NAMALWA (cell line): ENCODE measurements at regions not wholly inside any gene's neighbourhood (a gene's known extent, or its start where the extent isn't known, plus 50 kb on each side); places are given as distances from the start of the nearest gene placed in this dataset.

ENCODE experiments used
- DNase-seq: peaks from one replicate; pipeline ENCODE4 v3.0.0-alpha.2; 2015; ENCODE audit warnings: low spot score

- DNase-seq, result no peak
These were observed 1117.0 kb upstream of the PHF14 start for GRCh38 chr7:9856668-9857067.

GRCh38 chr7:9863545-9863944 is 1110.1 kb upstream of the PHF14 start:
- no peak for DNase-seq

- DNase-seq, result no peak
These were observed 1104.5 kb upstream of the PHF14 start for GRCh38 chr7:9869151-9869550.

- no peak for DNase-seq
These were observed 1104.1 kb upstream of the PHF14 start for GRCh38 chr7:9869566-9869965.

GRCh38 chr7:9870674-9871073 is 1103.0 kb upstream of the PHF14 start:
- no peak for DNase-seq

- no peak for DNase-seq
These were observed 1099.5 kb upstream of the PHF14 start for GRCh38 chr7:9874182-9874581.

GRCh38 chr7:9876053-9876452 is 1097.6 kb upstream of the PHF14 start:
- DNase-seq, result no peak

GRCh38 chr7:9889554-9889953 is 1084.1 kb upstream of the PHF14 start:
- no peak for DNase-seq

- DNase-seq, result no peak
These were observed 1083.6 kb upstream of the PHF14 start for GRCh38 chr7:9890092-9890491.

- no peak for DNase-seq
These were observed 1082.6 kb upstream of the PHF14 start for GRCh38 chr7:9891056-9891455.

- no peak for DNase-seq
These were observed 1073.3 kb upstream of the PHF14 start for GRCh38 chr7:9900339-9900738.

GRCh38 chr7:9921326-9921725 is 1052.3 kb upstream of the PHF14 start:
- DNase-seq, result no peak

GRCh38 chr7:9937944-9938631 is 1035.6 kb upstream of the PHF14 start:
- no peak for DNase-seq

- DNase-seq, result no peak
These were observed 1034.5 kb upstream of the PHF14 start for GRCh38 chr7:9939176-9939575.

- no peak for DNase-seq
These were observed 1028.5 kb upstream of the PHF14 start for GRCh38 chr7:9945131-9945530.

- no peak for DNase-seq
These were observed 1027.8 kb upstream of the PHF14 start for GRCh38 chr7:9945857-9946256.

- peak; percentile 59 for DNase-seq
These were observed 1018.5 kb upstream of the PHF14 start for GRCh38 chr7:9955138-9955537.

- DNase-seq, result no peak
These were observed 1015.2 kb upstream of the PHF14 start for GRCh38 chr7:9958486-9958885.

GRCh38 chr7:9960460-9960859 is 1013.2 kb upstream of the PHF14 start:
- DNase-seq, result no peak

- DNase-seq, result no peak
These were observed 1012.3 kb upstream of the PHF14 start for GRCh38 chr7:9961161-9961922.

- no peak for DNase-seq
These were observed 1010.9 kb upstream of the PHF14 start for GRCh38 chr7:9962742-9963141.

- no peak for DNase-seq
These were observed 995.3 kb upstream of the PHF14 start for GRCh38 chr7:9978106-9979064.
